ENCODE measurements at regions not wholly inside any gene's neighbourhood (a gene's known extent, or its start where the extent isn't known, plus 50 kb on each side); places are given as distances from the start of the nearest gene placed in this dataset.

DNA sequence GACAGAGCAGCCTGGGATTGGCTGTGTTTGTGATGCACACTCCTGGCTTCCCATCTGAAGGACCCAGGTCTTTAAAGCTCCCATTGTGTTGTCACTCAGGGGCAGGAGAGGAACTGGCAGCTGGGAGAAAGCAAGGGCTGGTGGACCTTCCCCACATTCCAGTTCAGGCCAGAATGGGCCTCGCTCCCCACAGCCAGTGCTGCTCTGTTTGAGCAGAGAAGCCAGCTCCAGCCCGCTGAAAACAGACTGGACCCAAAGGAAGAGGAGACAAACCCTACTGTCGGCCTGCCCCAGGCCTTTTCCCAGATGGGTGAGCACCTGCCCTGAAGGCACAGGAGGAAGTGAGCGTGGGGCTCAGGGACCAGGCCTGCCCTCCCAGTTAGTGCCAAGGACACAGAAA, 499.4 kb downstream of the NPHP4 start:
- WGBS, 2 donors = 56 to 84% methylated on average over 4 of the region's 4 CpGs
- TF ChIP-seq, protein P1, sequence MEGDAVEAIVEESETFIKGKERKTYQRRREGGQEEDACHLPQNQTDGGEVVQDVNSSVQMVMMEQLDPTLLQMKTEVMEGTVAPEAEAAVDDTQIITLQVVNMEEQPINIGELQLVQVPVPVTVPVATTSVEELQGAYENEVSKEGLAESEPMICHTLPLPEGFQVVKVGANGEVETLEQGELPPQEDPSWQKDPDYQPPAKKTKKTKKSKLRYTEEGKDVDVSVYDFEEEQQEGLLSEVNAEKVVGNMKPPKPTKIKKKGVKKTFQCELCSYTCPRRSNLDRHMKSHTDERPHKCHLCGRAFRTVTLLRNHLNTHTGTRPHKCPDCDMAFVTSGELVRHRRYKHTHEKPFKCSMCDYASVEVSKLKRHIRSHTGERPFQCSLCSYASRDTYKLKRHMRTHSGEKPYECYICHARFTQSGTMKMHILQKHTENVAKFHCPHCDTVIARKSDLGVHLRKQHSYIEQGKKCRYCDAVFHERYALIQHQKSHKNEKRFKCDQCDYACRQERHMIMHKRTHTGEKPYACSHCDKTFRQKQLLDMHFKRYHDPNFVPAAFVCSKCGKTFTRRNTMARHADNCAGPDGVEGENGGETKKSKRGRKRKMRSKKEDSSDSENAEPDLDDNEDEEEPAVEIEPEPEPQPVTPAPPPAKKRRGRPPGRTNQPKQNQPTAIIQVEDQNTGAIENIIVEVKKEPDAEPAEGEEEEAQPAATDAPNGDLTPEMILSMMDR (IDR thresholded peaks at IDR 0.05) = no peak
- TF ChIP-seq POLR2A (IDR thresholded peaks at IDR 0.05) = no peak
- intact Hi-C loops (cut with DNase I; ENCODE audit: low total_unique reads) = no loop called here
- no peak for DNase-seq (ENCODE audit: low spot score in 2 of 2)
- no peak overlapping the region for H3K4me3 ChIP-seq (ENCODE audit: low read depth, poor library complexity, severe bottlenecking)

- H3K4me3 ChIP-seq (ENCODE audit: low read depth, poor library complexity, severe bottlenecking) = no peak overlapping the region
- TF ChIP-seq, protein P1 (IDR thresholded peaks at IDR 0.05) = no peak
- TF ChIP-seq POLR2A (IDR thresholded peaks at IDR 0.05) = no peak
- intact Hi-C loops (cut with DNase I; ENCODE audit: low total_unique reads) = no loop called here
- DNase-seq (ENCODE audit: low spot score in 2 of 2) = no peak
- WGBS, 2 donors = 44 to 45% methylated on average over 9 of the region's 9 CpGs
These were observed 500.9 kb downstream of the NPHP4 start for GRCh38 chr1:5491207-5491904.

- no peak for DNase-seq (ENCODE audit: low spot score in 2 of 2)
- TF ChIP-seq POLR2A (IDR thresholded peaks at IDR 0.05) = no peak
- TF ChIP-seq, protein P1 (IDR thresholded peaks at IDR 0.05) = no peak
- no peak overlapping the region for H3K4me3 ChIP-seq (ENCODE audit: low read depth, poor library complexity, severe bottlenecking)
- WGBS, 2 donors = 38 to 47% methylated on average over 12 of the region's 12 CpGs
- intact Hi-C loops (cut with DNase I; ENCODE audit: low total_unique reads) = no loop called here
These were observed 501.6 kb downstream of the NPHP4 start for GRCh38 chr1:5490635-5491034.

DNA sequence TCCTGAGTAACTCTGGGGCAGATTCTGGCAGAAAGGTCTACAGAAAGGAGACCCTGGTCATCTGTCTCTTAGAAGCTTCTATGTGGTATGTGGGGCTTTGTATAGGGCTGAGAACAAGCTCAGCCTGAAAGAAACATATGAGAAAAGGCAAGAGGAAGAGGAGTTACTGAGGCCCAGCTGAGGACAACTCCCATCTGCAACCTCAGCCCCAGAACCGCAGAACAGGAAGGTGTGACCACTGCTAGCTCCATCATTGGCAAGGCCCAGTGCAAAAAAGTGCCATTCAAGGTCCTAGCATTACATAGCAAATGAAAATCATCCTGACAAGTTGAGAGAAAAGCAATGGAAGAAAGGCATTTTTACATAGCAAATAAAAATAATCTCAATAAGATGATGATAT, 503.8 kb downstream of the NPHP4 start:
- 79 to 96% methylated on average over 1 of the region's 1 CpG for WGBS, 2 donors
- intact Hi-C loops (cut with DNase I; ENCODE audit: low total_unique reads) = no loop called here
- no peak for DNase-seq (ENCODE audit: low spot score in 2 of 2)
- TF ChIP-seq, protein P1 (IDR thresholded peaks at IDR 0.05) = no peak
- no peak for TF ChIP-seq POLR2A (IDR thresholded peaks at IDR 0.05)
- H3K4me3 ChIP-seq (ENCODE audit: low read depth, poor library complexity, severe bottlenecking) = no peak overlapping the region

DNA sequence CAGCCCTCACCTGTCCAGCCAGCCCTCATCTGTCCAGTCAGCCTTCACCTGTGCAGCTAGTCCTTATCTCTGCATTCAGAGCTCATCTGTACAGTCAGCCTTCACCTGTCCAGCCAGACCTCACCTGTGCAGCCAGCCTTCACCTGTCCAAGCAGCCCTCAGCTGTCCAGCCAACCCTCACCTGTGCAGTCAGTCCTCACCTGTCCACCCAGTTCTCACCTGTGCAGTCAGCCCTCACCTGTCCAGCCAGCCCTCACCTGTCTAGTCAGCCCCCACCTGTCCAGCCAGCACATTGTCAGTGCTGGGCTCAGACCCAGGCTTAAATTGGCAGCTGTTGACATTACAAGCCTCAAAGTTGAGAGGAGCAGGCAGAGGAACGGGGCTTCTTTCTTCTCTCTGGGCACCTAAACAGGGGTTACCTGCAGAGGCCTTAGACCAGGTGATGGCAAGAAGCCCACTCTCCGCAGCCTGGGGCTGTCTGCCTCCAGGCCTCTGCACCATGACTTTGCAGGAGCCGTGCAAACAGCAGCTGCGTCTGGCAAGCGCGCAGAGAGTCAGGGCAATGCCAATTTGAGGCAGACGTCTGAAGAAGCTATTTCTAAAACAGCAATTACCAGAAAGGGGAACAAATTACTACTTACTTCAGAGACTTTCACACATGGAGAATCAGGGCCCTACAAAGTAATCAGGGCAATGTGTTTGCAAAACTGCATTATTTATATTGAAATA, 506.1 kb downstream of the NPHP4 start:
- DNase-seq (ENCODE audit: low spot score in 2 of 2) = no peak

More for the DNA sequence above, 506.1 kb downstream of the NPHP4 start:
- no peak overlapping the region for H3K4me3 ChIP-seq (ENCODE audit: low read depth, poor library complexity, severe bottlenecking)
- intact Hi-C loops (cut with DNase I; ENCODE audit: low total_unique reads) = no loop called here
- 38 to 54% methylated on average over 7 of the region's 7 CpGs for WGBS, 2 donors
- TF ChIP-seq, protein P1 (IDR thresholded peaks at IDR 0.05) = no peak
- no peak for TF ChIP-seq POLR2A (IDR thresholded peaks at IDR 0.05)

Data from lower leg skin (tissue), 4 donors.